HK-2 (cell line): ENCODE measurements at regions not wholly inside any gene's neighbourhood (a gene's known extent, or its start where the extent isn't known, plus 50 kb on each side); places are given as distances from the start of the nearest gene placed in this dataset.
"Not testable (repeated sequence)": the region's sequence is repeated elsewhere in the genome, so short reads cannot be mapped to it uniquely, and the experiment has no call there.

Experiments
- DNase-seq: peaks from one replicate; pipeline ENCODE4 v3.0.0-alpha.2; 2018; ENCODE audit not compliant: unreplicated experiment

DNA sequence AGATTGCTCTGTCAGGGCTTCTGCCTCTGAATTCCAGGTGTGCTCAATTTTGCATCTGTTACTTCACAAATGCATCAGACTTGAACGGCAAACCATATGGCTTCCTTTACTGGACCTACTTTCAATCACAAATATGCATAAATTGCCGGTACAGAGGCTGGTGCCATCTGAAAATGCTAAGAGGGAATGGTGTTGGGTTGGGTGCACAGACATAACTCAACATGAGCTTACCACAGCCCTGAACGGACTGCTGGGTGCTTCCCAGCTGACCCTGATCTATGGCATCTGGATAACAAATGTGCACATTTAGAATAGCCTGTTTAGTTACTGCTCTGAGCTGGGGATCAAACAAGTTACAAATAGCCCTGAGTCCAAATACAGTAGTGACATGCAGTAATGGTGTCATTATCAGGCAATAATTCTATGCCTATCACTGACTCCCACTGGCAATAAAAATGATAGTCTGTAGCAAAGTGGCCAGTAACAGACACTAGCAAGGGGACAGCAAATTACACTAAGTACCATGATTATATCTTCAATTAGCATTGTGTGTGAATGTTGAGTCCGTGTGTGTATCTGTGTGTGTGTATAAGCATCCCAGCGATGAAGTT is 927.3 kb downstream of the DIAPH3 start:
- DNase-seq: no peak

- no peak for DNase-seq
These were observed 926.8 kb downstream of the DIAPH3 start for GRCh38 chr13:59236944-59237343.

DNA sequence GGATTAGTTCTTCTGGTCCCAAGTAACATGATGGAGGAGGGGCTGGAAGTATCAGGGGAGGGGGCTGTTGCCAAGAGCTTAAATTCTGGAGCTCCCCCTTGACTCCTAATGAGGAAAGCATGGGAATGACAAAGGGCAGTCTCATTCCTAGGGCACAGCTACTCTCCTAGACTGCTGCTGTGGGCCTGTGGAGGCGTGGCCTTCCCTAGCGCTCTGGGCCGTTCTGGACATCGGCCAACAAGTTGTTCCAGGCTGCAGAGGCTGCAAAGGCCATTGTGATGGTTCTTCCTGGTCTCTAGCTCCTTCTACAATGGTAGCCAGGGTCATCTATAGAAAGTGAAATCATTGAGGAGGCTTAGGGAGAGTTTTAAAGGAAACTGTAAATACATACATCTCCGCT is 916.6 kb downstream of the DIAPH3 start:
- DNase-seq: no peak

DNA sequence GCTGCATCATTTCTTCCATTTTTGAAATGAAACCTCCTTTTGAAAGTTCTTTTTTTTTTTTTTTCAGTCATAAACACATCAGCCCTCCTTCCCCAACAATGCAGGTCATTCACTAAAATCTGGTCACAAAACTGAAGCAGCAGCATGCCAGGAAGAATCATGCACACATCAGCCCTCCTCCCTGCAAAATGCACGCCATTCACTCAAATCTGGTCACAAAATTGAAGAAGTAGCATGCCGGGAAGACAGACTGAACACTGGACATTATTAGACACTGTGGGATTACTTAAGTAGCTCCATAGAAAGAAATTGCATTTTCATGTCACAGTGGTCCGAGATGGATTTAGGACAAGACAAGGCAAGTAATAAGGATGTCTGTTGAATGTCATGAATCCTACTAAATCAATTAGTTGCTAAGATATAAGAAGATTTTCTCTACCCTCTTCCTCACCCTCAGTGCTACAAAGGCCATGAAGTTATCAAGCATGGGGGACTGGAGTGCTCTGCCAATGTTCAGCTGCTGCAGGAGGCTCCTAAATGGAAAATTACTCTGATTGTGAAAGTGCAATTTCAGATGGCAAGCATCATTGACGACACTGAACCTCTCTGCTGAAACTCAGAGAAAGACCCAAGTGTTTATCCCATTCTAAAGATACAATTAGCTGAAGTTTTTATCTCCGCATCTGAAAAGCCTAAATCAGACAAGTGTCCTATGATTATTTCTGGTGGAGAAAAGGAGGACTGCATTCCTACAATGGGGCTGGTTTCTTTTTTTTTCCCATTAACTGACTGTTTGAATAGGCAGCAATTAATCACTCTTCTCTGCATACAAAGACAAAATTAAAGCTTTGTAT is 913.2 kb downstream of the DIAPH3 start:
- no peak for DNase-seq

- DNase-seq: no peak
These were observed 904.3 kb downstream of the DIAPH3 start for GRCh38 chr13:59259165-59260000.

DNA sequence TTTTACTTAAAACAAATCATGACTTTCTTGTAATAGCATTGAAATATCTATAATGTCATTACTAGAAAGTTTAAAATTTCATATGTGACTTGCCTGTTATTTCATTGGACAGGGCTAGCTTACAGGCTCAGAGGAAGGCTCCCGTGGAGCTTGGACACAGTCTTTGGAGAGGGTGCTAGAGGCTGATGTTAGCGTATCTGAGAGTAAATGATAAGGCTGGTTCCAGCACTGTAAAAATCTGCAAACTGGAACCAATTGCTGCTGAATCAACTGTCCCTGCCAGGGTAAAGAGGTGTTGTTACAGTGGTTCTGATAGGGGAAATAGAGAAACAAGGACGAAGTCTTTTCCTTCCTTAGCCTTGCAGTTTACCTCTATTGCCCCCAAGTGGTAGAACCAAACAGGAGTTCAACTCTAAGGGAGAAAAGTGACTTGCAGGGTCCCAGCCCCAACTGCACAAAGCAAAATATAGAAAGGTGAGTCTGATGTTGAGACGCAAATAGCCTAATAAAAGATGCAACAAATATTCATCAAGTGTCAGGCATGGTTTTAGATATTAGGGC is 901.7 kb downstream of the DIAPH3 start:
- DNase-seq: no peak

DNA sequence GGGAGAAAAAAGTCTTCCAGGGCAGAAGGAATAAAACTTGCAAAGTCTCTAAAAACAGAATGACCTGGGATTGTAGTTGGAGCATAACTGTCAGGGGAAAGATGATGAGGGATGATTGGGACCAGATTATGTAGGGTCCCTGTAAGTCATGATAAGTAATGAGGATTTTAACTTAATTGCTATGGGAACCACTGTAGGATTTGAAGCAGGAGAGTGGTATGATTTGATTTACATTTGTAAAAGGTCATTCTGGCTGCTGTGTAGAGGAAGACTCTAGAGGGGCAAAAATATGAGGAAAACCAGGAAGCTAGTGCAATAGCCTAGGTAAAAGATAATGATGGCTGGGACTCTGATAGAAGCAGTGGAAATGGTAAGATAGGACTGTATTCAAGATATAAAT is 900.2 kb downstream of the DIAPH3 start:
- DNase-seq: no peak

DNA sequence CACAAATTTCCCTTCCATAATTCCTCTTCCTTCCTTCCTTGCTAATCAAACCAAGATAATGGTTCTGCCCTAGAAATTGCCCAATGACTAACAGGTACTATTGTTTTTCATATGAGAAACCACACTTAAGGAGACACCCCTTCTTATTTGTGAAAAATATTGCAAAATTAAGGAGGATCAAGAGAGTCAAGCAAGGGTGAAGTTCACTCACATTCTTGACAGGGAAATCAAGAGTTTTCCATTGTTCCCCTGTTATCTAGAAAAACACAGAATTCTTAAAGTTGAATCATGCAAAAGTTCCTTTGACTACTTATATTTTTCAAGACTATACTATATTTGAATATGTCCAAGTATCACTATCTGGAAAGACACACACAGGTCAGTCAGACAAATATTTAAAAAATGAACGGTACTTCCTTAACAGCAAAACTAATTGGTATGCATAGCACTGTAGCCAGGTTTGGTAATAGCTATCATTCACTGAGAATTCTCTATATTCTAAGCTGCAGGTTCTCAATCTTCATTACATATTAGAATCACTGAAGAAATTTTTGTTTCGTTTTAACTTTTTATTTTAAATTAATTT is 897.2 kb downstream of the DIAPH3 start:
- DNase-seq: no peak

GRCh38 chr13:59269476-59269875 is 894.3 kb downstream of the DIAPH3 start:
- DNase-seq: no peak

- DNase-seq: no peak
These were observed 893.4 kb downstream of the DIAPH3 start for GRCh38 chr13:59270327-59270726.

DNA sequence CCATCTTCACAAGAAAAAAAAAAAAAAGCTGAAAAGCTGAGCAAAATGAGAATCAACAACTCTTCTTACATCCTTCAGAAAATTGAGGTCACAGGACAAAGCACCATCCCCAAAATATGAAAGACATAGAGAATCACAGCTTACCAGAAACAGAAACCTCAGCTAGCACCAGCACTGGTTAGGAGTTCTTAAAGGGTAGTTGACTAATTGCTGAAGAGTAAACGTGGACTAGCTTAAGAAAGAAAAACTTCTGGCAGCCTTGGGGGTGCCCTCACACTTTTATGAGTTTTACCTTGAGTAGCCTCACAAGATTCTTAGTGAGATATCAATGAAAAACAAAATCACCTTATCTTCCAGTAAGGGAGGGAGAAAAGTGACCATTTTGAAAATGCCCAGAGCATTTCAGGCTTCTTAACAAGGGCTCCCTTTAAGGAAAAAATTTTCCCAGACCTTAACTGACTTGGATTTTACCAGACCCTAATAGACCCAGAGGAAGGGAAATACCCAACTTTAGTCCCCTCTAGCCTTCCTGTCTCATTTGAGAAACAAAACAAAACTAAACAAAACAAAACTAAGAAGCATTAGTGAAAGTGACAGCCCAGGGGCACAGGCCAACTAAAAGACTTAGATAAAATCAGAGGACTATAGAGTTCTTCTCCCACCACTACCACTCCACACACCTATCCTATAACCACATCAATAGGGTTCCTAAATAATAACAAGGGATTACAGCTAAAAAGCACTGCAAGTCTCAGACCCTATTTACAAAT is 888.6 kb downstream of the DIAPH3 start:
- DNase-seq: no peak

DNA sequence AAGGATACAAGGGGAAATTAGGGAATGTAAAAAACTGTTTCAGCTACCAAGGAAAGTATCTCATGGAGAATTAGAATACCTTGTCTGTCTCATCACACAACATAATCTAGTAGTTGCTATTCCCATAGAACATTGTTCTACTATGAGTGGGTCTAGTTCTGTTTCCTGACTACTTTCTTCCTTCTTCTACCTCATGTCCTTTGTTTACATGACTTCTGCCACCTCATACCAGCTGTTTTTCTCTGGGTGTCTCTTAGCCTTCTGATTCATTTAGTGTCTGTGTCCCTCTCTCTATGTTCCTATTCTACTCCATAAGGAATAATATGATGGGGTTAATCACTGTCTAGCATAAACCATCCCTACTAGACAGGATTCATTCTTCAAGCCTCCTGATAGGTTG is 887.3 kb downstream of the DIAPH3 start:
- no peak for DNase-seq

GRCh38 chr13:59277106-59277505 is 886.6 kb downstream of the DIAPH3 start:
- no peak for DNase-seq

- DNase-seq: no peak
These were observed 884.7 kb downstream of the DIAPH3 start for GRCh38 chr13:59279028-59279427.

DNA sequence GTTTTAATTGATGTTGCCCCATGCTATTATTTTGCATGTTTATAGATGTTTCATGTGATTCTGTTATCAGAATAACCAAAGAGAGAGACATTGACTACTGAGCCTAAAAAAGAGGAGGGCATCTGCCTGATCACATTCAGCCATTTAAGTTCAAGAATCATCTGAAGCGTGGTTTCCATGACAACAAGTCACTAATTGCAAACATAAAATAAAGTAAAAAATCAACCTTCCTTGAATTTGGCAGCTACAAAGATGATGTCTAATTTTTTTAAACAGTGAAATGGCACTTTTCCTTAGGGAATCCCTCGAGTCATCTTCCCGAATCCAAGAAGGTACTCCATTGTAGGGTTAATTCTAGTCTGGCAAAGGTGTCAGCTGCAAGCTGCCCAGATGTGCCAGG is 884.2 kb downstream of the DIAPH3 start:
- DNase-seq: no peak

- no peak for DNase-seq
These were observed 883.4 kb downstream of the DIAPH3 start for GRCh38 chr13:59280297-59280696.

DNA sequence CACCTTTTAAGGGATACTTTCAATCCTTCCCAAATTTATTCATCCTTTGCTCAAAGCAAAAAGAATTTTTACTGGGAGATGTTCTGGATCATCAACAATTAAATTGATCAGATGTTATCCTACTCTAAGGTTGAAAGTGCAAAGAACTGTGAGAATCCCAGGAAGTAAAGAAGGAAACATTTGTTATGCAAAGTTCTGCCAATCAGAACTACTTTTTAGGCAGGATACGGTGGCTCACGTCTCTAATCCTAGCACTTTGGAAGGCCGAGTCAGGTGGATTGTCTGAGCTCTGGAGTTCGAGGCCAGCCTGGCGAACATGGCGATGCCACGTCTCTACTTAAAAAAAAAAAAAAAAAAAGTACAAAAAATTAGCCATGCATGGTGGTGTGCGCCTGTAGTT is 882.3 kb downstream of the DIAPH3 start:
- DNase-seq: no peak

DNA sequence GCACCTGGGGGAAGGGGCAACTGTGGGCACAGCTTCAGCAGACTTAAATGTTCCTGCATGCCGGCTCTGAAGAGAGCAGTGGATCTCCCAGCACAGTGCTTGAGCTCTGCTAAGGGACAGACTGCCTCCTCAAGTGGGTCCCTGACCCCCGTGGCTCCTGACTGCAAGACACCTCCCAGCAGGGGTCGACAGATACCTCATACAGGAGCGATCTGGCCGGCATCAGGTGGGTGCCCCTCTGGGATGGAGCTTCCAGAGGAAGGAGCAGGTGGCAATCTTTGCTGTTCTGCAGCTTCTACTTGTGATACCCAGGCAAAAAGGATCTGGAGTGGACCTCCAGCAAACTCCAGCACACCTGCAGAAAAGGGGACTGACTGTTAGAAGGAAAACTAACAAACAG is 871.5 kb downstream of the DIAPH3 start:
- DNase-seq: not testable (repeated sequence)

DNA sequence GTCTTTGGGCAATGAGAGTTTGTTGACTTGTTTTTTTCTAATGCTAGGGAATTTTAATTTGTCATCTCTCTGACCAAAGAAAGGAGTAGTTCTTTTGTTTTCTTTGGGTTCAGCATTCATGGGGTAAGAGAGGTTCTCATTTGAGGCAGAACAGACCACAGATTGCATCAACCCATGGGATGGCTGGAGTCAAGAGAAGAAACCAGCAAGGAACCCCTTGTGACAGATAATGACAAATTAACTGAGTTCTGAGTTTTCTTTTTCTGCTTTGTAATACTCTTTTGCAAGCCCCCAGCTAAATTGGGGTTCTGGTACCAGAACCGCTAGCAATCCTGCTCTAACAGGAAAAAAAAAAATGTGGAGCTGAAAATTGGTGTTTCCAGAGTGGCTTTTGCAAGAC is 864.1 kb downstream of the DIAPH3 start:
- DNase-seq: no peak

DNA sequence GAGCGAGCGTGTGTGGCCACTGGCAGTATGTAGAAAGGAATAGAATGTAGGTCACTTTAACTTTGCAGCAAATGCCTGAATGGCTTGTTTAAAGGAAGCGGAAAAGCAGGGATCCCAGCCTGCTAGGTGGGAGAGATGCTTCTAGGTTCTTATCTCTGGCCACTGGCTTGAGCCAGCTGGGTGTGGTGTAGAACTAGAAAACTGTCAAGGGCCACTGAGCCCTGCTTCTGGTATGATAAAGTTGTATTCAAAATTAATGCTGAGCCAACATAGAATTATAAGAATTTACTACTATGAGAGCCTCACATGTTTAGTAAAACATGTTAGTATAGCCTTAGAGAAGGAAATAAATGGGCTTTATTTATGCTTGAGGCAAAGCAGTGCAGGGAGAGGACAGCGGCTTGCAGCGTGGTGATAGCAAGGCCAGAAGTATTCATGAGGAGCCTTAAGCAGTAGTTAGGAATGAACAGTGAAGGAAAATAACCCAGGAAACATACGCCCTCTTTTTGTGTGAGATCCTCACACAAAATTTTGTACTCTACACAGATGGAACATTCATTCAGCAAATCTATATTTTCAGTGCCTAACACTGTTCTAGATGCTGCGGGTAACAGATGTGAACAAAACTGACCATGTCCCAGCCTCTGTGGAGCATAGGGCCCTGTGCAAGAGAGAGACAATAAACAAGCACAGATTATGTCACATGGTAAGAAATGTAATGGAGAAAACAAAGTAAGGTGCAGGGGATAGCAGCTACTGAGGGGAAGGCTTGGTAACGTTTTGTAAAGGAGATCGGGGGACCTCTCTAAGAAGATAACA is 863.2 kb downstream of the DIAPH3 start:
- DNase-seq: no peak
